Common myeloid progenitor, CD34-positive (primary cell): ENCODE measurements at regions not wholly inside any gene's neighbourhood (a gene's known extent, or its start where the extent isn't known, plus 50 kb on each side); places are given as distances from the start of the nearest gene placed in this dataset.

ENCODE experiments used
- CTCF ChIA-PET: fragments of 350-600 bp; sonication (Branson Sonifier 250); formaldehyde crosslinking; loops from one replicate; lab custom pipeline; 2021; ENCODE audit warnings: antibody characterized with exemption; lab: Charles Lee
- POLR2A ChIA-PET: fragments of 350-600 bp; sonication (Branson Sonifier 250); formaldehyde crosslinking; loops from one replicate; lab custom pipeline; 2021; ENCODE audit warnings: antibody characterized with exemption; lab: Charles Lee
- DNase-seq, 3 donors: peaks; one replicate each; pipeline versions ENCODE4 v3.0.0 to v3.0.0-alpha.2; 2013
- H3K27ac ChIP-seq, 2 experiments: 1 replicate in 1 of 2; 2 replicates in 1 of 2; pipeline ENCODE4 v1.7.0; 2013; ENCODE audit warnings: inconsistent platforms in 2 of 2, low read length in 2 of 2, mild to moderate bottlenecking in 2 of 2, low read depth in 1 of 2, moderate library complexity in 1 of 2; ENCODE audit not compliant: severe bottlenecking in 2 of 2, insufficient read depth in 1 of 2, poor library complexity in 1 of 2
- H3K27me3 ChIP-seq, 5 experiments: replicated peaks in 2 of 5; 1 replicate in 3 of 5; 2 replicates in 2 of 5; pipeline versions ENCODE4 v1.6.1 to v1.7.0; 2013; ENCODE audit warnings: low read length in 4 of 5, mild to moderate bottlenecking in 2 of 5, moderate library complexity in 2 of 5, inconsistent platforms in 1 of 5; ENCODE audit not compliant: insufficient read depth in 5 of 5, control insufficient read depth in 4 of 5
- H3K36me3 ChIP-seq, 4 experiments: 1 replicate in 2 of 4; 2 replicates in 2 of 4; pipeline versions ENCODE4 v1.6.1 to v1.7.0; 2013; ENCODE audit warnings: low read length in 3 of 4, control low read depth in 1 of 4, mild to moderate bottlenecking in 1 of 4; ENCODE audit not compliant: control insufficient read depth in 4 of 4, insufficient read depth in 4 of 4
- H3K4me1 ChIP-seq, 4 experiments: 1 replicate in 3 of 4; 2 replicates in 1 of 4; pipeline versions ENCODE4 v1.6.1 to v1.7.1; 2013; ENCODE audit warnings: low read length in 3 of 4, mild to moderate bottlenecking in 3 of 4, control low read depth in 1 of 4, inconsistent platforms in 1 of 4, moderate library complexity in 1 of 4; ENCODE audit not compliant: control insufficient read depth in 4 of 4, insufficient read depth in 4 of 4; ENCODE audit errors: control extremely low read depth in 1 of 4
- H3K4me3 ChIP-seq, 7 experiments: 1 replicate in 4 of 7; 2 replicates in 3 of 7; pipeline versions ENCODE4 v1.5.1 to v1.7.0; 2013; ENCODE audit warnings: mild to moderate bottlenecking in 7 of 7, low read length in 6 of 7, moderate library complexity in 6 of 7, inconsistent platforms in 2 of 7, low read depth in 2 of 7, control low read depth in 1 of 7; ENCODE audit not compliant: insufficient read depth in 4 of 7, control insufficient read depth in 1 of 7; ENCODE audit errors: extremely low read depth in 1 of 7
- H3K9me3 ChIP-seq, 5 experiments: 1 replicate in 4 of 5; 2 replicates in 1 of 5; pipeline versions ENCODE4 v1.6.1 to v1.7.1; 2013; ENCODE audit warnings: low read length in 4 of 5, mild to moderate bottlenecking in 2 of 5, inconsistent platforms in 1 of 5, low read depth in 1 of 5, moderate library complexity in 1 of 5; ENCODE audit not compliant: control insufficient read depth in 4 of 5, insufficient read depth in 2 of 5; ENCODE audit errors: control extremely low read depth in 1 of 5
- WGBS: methylation state at CpG from one replicate; pipeline ENCODE4 v1.1.5; 2013; ENCODE audit not compliant: insufficient coverage; 5-methylcytosine and 5-hydroxymethylcytosine counted together

DNA sequence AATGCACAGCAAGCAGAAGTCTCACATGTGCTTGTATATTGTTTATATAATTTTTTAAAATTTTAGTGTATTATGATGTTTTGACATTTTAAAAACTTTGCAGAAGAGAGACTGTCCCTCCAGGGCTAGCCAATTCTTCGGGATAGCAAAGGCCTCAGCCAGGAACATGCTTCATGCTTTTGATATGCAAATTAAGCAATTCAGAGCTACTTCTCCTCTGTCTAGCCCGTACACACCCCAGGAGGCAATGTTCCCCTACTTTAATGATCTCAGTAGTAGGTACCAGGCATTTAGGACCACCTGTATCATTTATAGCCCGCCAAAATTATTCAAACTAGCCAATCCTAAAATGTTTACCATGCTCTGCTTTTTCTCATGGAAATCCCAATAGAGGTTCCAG, 1116.2 kb downstream of the OLFM4 start:
- no peak overlapping the region for H3K4me3 ChIP-seq
- H3K36me3 ChIP-seq: no peaks in the 10 kb centered on the region
- H3K27me3 ChIP-seq: no peaks in the 10 kb centered on the region
- no peak for DNase-seq
- no peak overlapping the region for H3K27ac ChIP-seq
- ChIA-PET POLR2A (no interaction called here), CTCF (interaction anchor here (0.6 kb wide), 1 partner anchor 892 kb away, joined by 3 read pairs; no protein-coding TSS in a partner anchor)
- no peaks in the 10 kb centered on the region for H3K4me1 ChIP-seq
- no peaks in the 10 kb centered on the region for H3K9me3 ChIP-seq
- WGBS: 83% methylated on average over 2 of the region's 3 CpGs

- H3K9me3 ChIP-seq: no peaks in the 10 kb centered on the region
- no peak for DNase-seq
- no peak overlapping the region for H3K4me3 ChIP-seq
- H3K27me3 ChIP-seq: no peaks in the 10 kb centered on the region
- no peaks in the 10 kb centered on the region for H3K4me1 ChIP-seq
- WGBS: 92% methylated on average over 2 of the region's 3 CpGs
- H3K36me3 ChIP-seq: no peaks in the 10 kb centered on the region
- ChIA-PET CTCF (no interaction called here), POLR2A (no interaction called here)
- H3K27ac ChIP-seq: no peak overlapping the region
Observed at GRCh38 chr13:54150851-54151250, 1122.2 kb downstream of the OLFM4 start.

DNA sequence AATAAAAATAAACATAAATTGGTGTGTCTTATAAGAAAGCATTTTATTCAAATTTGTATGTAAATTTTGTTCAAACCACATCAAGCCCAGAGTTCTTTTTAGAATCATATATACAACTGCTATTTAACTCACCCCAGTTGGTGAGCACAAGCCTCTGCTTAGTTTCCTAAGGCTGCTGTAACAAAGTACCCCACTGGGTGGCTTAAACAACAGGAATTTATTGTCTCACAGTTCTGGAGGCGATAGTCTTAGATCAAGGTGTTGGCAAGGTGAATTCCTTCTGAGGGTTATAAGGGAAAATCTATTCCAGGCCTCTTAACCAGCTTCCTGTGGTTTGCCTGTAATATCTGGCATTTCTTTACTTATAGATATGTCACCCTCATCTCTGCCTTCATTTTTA, 1133.5 kb downstream of the OLFM4 start:
- ChIA-PET CTCF (no interaction called here), POLR2A (no interaction called here)
- Histone ChIP-seq H3K9me3 (no peaks in the 10 kb centered on the region), H3K4me3 (no peak overlapping the region), H3K4me1 (no peaks in the 10 kb centered on the region), H3K36me3 (no peaks in the 10 kb centered on the region), H3K27me3 (no peaks in the 10 kb centered on the region), H3K27ac (no peak overlapping the region)
- no peak for DNase-seq
- WGBS: 100% methylated on average over 1 of the region's 1 CpG

GRCh38 chr13:54165581-54166215, 1137.1 kb downstream of the OLFM4 start:
- no peak overlapping the region for H3K4me3 ChIP-seq
- no peaks in the 10 kb centered on the region for H3K27me3 ChIP-seq
- ChIA-PET CTCF (no interaction called here), POLR2A (no interaction called here)
- H3K4me1 ChIP-seq: no peaks in the 10 kb centered on the region
- no peak overlapping the region for H3K27ac ChIP-seq
- no peak for DNase-seq
- H3K9me3 ChIP-seq: no peaks in the 10 kb centered on the region
- WGBS: 72% methylated on average over 4 of the region's 7 CpGs
- no peaks in the 10 kb centered on the region for H3K36me3 ChIP-seq

DNA sequence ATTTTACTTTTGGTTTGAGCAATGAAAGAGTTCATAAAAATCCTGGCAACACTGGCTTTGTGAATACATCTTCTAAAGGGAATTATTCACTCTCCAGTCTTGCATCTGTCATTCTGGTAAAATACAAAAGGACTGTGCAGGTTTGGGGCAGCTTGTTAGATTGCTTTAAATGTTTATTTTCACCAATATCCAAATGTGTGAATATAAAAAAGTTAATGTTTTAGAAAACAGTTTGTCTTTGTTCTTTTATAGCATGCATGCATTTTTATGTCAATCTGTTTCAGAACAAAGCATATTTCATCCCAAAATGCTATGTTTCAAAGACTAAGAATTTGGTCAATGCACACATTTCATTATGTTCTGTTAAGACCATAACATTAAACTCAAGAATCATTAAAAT, 1145.4 kb downstream of the OLFM4 start:
- POLR2A ChIA-PET: no interaction called here
- no peak overlapping the region for H3K27ac ChIP-seq

DNA sequence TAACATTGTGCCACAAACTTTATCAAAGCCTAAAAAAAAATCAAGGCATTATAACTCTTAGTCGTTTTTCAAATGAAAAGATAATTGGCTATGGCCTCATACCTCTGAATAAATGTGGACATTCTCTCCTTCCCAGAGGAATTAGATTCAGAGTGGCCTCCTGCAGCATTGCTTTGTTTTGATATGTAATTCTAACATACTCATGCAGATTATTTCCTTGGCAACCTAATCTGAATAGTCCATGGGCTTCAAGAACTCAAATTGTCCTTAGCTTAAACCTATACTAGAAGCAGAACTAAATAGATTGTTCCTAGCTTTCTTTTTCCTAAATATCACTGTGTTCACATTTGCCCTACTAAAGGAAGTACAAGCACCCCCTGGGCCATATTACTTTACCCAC, 1146.9 kb downstream of the OLFM4 start:
- ChIA-PET POLR2A (no interaction called here), CTCF (no interaction called here)
- Histone ChIP-seq H3K4me1 (no peaks in the 10 kb centered on the region), H3K9me3 (no peaks in the 10 kb centered on the region), H3K36me3 (no peaks in the 10 kb centered on the region), H3K27ac (no peak overlapping the region), H3K27me3 (no peaks in the 10 kb centered on the region), H3K4me3 (no peak overlapping the region)
- DNase-seq: no peak
- no CpG with 5 or more reads among the region's 1 CpG for WGBS

More for the DNA sequence above, 1145.4 kb downstream of the OLFM4 start:
- CTCF ChIA-PET: no interaction called here
- Histone ChIP-seq H3K9me3 (no peaks in the 10 kb centered on the region), H3K4me3 (no peak overlapping the region), H3K27me3 (no peaks in the 10 kb centered on the region), H3K36me3 (no peaks in the 10 kb centered on the region), H3K4me1 (no peaks in the 10 kb centered on the region)
- no peak for DNase-seq

- ChIA-PET CTCF (no interaction called here), POLR2A (no interaction called here)
- 100% methylated on average over 1 of the region's 3 CpGs for WGBS
- Histone ChIP-seq H3K4me1 (no peaks in the 10 kb centered on the region), H3K9me3 (no peaks in the 10 kb centered on the region), H3K27ac (no peak overlapping the region), H3K27me3 (no peaks in the 10 kb centered on the region), H3K4me3 (no peak overlapping the region), H3K36me3 (no peaks in the 10 kb centered on the region)
- no peak for DNase-seq
Observed at GRCh38 chr13:54177466-54177865, 1148.9 kb downstream of the OLFM4 start.
